GM18507 (cell line): ENCODE measurements at regions not wholly inside any gene's neighbourhood (a gene's known extent, or its start where the extent isn't known, plus 50 kb on each side); places are given as distances from the start of the nearest gene placed in this dataset.
"Not testable (repeated sequence)": the region's sequence is repeated elsewhere in the genome, so short reads cannot be mapped to it uniquely, and the experiment has no call there.

Experiments
- DNase-seq: peaks from one replicate; pipeline ENCODE4 v3.0.0; 2011; ENCODE audit warnings: low read depth; ENCODE audit not compliant: insufficient read length; ENCODE audit errors: extremely low spot score
- FAIRE-seq: peaks from 2 replicates; lab custom pipeline; 2011; peaks lifted over from hg19 to GRCh38; lab: Jason Lieb, UNC

GRCh38 chr2:109690457-109690821 lies 76.3 kb downstream of the SOWAHC start:
- DNase-seq (no peak), FAIRE-seq (no peak)

GRCh38 chr2:109690822-109691541 lies 76.8 kb downstream of the SOWAHC start:
- DNase-seq (no peak), FAIRE-seq (no peak)

- no peak for DNase-seq
- no peak for FAIRE-seq
Observed at GRCh38 chr2:109692013-109692743, 78.0 kb downstream of the SOWAHC start.

GRCh38 chr2:109692831-109693230 lies 78.7 kb downstream of the SOWAHC start:
- not testable (repeated sequence) for DNase-seq, FAIRE-seq

GRCh38 chr2:109693292-109693691 lies 79.1 kb downstream of the SOWAHC start:
- not testable (repeated sequence) for DNase-seq, FAIRE-seq

GRCh38 chr2:109694190-109694589 lies 80.0 kb downstream of the SOWAHC start:
- FAIRE-seq, result no peak
- DNase-seq, result no peak

- no peak for FAIRE-seq
Observed at GRCh38 chr2:109695290-109695689, 81.1 kb downstream of the SOWAHC start.

GRCh38 chr2:109699646-109700045 lies 85.5 kb downstream of the SOWAHC start:
- no peak for FAIRE-seq
- no peak for DNase-seq

More at GRCh38 chr2:109695290-109695689, 81.1 kb downstream of the SOWAHC start:
- DNase-seq, result no peak

- FAIRE-seq (no peak), DNase-seq (no peak)
Observed at GRCh38 chr2:109700680-109701274, 86.6 kb downstream of the SOWAHC start.

- FAIRE-seq (no peak), DNase-seq (no peak)
Observed at GRCh38 chr2:109701362-109701761, 87.2 kb downstream of the SOWAHC start.

- DNase-seq (no peak), FAIRE-seq (no peak)
Observed at GRCh38 chr2:109702250-109702985, 88.3 kb downstream of the SOWAHC start.

GRCh38 chr2:109703077-109703476 lies 88.9 kb downstream of the SOWAHC start:
- FAIRE-seq (no peak), DNase-seq (no peak)

- DNase-seq (no peak), FAIRE-seq (no peak)
Observed at GRCh38 chr2:109703798-109704197, 89.6 kb downstream of the SOWAHC start.

GRCh38 chr2:109707281-109708147 lies 86.6 kb upstream of the RGPD5 start:
- no peak for DNase-seq
- no peak for FAIRE-seq

GRCh38 chr2:109710505-109711229 lies 83.4 kb upstream of the RGPD5 start:
- DNase-seq (no peak), FAIRE-seq (no peak)

- FAIRE-seq (no peak), DNase-seq (no peak)
Observed at GRCh38 chr2:109711230-109712122, 82.6 kb upstream of the RGPD5 start.

GRCh38 chr2:109712123-109712449 lies 82.0 kb upstream of the RGPD5 start:
- no peak for FAIRE-seq
- no peak for DNase-seq

- FAIRE-seq (no peak), DNase-seq (no peak)
Observed at GRCh38 chr2:109712746-109713145, 81.4 kb upstream of the RGPD5 start.
